GM06990 (cell line): ENCODE measurements at regions not wholly inside any gene's neighbourhood (a gene's known extent, or its start where the extent isn't known, plus 50 kb on each side); places are given as distances from the start of the nearest gene placed in this dataset.

Experiments
- DNase-seq: peaks from one replicate; pipeline ENCODE4 v3.0.0-alpha.2; 2011; ENCODE audit not compliant: insufficient read length; ENCODE audit errors: extremely low read depth
- H3K27me3 ChIP-seq: replicated peaks from 2 replicates; pipeline ENCODE4 v1.6.0; 2011; ENCODE audit warnings: low read length; ENCODE audit not compliant: control insufficient read depth, insufficient read depth
- H3K36me3 ChIP-seq: 2 replicates; pipeline ENCODE4 v1.5.1; 2011; ENCODE audit warnings: low read length; ENCODE audit not compliant: control insufficient read depth, insufficient read depth
- H3K4me3 ChIP-seq: replicated peaks from 2 replicates; pipeline ENCODE4 v1.5.1; 2011; ENCODE audit warnings: low read depth, mild to moderate bottlenecking, control low read depth, low read length
- TF ChIP-seq, protein P1 (sequence below): IDR thresholded peaks from 2 replicates; pipeline ENCODE4 v1.5.1; 2011; ENCODE audit warnings: low read length, control low read depth, mild to moderate bottlenecking, inconsistent platforms; ENCODE audit not compliant: insufficient read depth, poor library complexity, severe bottlenecking

DNA sequence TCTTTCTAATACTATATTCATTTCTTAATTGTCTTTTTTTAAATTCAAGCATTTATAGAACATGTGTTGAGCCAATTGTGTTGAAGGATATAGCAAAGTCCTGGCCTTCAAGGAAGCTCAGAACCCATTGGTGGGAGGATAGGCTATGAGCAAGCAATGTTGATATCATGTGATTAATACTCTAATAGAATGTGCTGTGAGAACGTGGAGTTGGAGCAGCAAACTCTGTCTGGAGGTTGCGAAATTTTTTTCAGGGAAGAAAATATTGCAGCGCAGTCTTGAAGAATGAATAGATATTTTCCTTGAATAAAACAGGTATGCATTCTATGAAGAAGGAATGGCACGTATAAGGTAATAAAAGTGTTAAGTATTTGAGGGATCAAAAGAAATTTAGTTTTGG lies 229.2 kb upstream of the KCNK2 start:
- no peaks in the 10 kb centered on the region for H3K36me3 ChIP-seq
- DNase-seq = no peak
- H3K4me3 ChIP-seq = no peak overlapping the region
- TF ChIP-seq, protein P1, sequence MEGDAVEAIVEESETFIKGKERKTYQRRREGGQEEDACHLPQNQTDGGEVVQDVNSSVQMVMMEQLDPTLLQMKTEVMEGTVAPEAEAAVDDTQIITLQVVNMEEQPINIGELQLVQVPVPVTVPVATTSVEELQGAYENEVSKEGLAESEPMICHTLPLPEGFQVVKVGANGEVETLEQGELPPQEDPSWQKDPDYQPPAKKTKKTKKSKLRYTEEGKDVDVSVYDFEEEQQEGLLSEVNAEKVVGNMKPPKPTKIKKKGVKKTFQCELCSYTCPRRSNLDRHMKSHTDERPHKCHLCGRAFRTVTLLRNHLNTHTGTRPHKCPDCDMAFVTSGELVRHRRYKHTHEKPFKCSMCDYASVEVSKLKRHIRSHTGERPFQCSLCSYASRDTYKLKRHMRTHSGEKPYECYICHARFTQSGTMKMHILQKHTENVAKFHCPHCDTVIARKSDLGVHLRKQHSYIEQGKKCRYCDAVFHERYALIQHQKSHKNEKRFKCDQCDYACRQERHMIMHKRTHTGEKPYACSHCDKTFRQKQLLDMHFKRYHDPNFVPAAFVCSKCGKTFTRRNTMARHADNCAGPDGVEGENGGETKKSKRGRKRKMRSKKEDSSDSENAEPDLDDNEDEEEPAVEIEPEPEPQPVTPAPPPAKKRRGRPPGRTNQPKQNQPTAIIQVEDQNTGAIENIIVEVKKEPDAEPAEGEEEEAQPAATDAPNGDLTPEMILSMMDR = no peak
- no peaks in the 10 kb centered on the region for H3K27me3 ChIP-seq

DNA sequence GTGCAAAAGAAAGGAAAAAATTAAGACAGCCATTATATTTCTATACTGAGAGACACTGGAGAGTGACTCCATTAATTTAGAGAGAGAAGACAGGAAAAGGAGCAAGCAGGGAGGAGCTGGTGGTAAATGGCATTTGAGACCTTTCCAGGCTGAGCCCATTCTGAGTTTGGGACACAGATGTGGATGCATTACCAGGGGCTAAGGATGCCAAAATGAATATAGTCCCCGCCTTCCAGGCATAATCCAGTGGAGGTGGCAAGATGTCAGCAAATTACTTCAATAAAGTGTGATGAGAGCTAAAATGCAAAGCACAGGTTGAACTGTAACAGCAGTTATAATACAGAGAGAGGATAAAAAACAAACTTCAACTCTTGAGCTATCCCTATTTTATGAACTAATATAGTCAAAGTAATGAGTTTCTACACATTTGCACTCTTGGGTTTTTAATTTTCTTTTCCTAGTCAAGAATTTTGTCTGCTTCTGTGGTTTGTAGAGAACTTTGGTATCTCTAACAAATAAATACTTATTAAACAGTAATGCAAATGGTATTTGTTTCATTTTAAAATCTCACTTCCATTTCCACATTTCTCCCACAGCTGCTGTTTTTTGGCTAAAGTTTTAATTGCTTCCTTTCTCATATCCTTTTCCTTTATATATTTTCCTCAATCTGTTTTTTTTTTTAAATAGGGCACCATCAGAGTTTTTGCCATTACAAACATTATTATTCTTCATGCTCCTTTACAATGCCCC lies 228.2 kb upstream of the KCNK2 start:
- TF ChIP-seq, protein P1 = no peak
- H3K4me3 ChIP-seq = no peak overlapping the region
- H3K36me3 ChIP-seq = no peaks in the 10 kb centered on the region
- no peaks in the 10 kb centered on the region for H3K27me3 ChIP-seq
- DNase-seq = no peak

DNA sequence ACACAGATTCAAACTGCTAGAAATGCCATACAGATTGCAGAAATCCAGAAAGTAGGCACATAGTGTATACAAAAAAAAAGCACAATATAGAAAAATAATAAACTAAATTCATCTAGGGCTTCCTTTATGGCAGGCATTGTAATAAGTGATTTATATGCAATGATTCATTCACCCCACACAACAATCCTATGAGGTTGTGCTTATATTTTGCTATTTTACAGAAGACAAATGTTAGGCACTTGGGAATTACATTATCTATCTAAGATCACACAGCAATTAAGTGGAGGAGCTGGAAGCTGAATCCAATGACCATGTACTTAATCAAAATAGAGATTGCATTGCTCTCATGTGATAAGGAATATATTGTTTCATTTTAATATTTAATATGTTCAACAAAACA lies 225.7 kb upstream of the KCNK2 start:
- Histone ChIP-seq H3K36me3 (no peaks in the 10 kb centered on the region), H3K27me3 (no peaks in the 10 kb centered on the region), H3K4me3 (no peak overlapping the region)
- TF ChIP-seq, protein P1 = no peak
- DNase-seq = no peak

DNA sequence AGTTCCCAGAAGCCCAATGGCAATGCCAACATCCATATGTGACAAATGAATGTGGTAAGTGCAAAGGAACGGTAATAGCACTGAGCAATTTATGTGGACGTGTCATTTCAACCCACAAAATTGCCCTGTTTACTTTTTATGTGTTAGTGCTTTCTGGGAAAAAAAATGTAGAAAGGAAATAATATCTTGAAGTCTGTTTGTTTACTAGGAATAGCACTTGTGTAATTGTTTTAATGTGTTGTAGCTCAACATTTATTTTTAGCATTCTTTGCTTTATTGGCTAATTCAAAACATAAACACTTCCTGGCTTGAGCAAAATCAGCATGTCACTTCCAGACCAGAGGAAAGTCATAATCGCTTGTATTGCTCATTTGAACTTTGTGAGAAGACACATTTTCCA lies 224.8 kb upstream of the KCNK2 start:
- H3K4me3 ChIP-seq = no peak overlapping the region
- TF ChIP-seq, protein P1 = no peak
- no peaks in the 10 kb centered on the region for H3K36me3 ChIP-seq
- no peaks in the 10 kb centered on the region for H3K27me3 ChIP-seq
- DNase-seq = no peak

DNA sequence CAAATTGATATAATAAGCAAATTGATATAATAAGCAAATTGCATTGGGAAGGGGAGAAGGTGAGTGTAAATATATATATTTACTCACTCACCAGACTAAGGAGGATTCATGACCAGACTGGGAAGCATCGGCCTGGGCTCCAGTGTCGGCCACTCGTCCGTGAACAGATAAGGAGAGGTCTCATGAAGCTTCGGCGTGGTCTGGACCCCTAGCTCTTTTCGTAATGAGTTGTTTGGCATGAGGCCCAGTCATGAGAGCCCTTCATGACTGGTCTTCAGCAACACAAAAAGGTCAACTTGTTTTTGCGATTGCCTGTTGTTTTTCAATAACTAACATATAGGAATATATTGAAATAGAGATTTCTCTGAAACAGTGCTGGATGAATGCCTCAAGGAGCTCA lies 222.9 kb upstream of the KCNK2 start:
- TF ChIP-seq, protein P1 = no peak
- no peak for DNase-seq
- Histone ChIP-seq H3K4me3 (no peak overlapping the region), H3K27me3 (no peaks in the 10 kb centered on the region), H3K36me3 (no peaks in the 10 kb centered on the region)

DNA sequence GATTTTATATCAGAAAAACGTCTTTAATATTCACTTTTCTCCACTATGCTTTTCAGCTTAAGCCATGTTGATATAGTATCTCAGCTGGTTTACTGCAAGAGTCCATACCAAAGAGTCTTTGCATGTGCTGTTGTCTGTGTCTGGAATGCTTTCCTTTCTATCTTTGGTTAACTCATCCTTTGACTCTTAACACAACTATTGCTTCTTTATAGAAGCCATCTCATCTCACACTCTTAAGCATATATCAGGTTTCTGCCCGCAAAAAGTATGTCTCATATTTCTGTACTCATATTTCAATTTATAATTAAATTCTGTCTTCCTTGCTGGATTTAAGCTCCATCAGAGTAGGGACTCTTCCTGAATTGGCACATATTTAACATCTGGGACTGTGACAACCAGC lies 220.9 kb upstream of the KCNK2 start:
- no peak for DNase-seq

More for the DNA sequence above, 220.9 kb upstream of the KCNK2 start:
- Histone ChIP-seq H3K27me3 (no peaks in the 10 kb centered on the region), H3K4me3 (no peak overlapping the region), H3K36me3 (no peaks in the 10 kb centered on the region)
- TF ChIP-seq, protein P1 = no peak
